Liver (tissue), 3 donors: ENCODE measurements at regions not wholly inside any gene's neighbourhood (a gene's known extent, or its start where the extent isn't known, plus 50 kb on each side); places are given as distances from the start of the nearest gene placed in this dataset.

Source experiments
- FOXA1 ChIP-seq: IDR thresholded peaks from 2 replicates; pipeline ENCODE4 v1.6.1; 2016; ENCODE audit warnings: antibody characterized with exemption
- RXRA ChIP-seq, 2 donors: IDR thresholded peaks; 2 replicates each; pipeline ENCODE4 v1.6.1; 2017 to 2018; ENCODE audit warnings: antibody characterized with exemption in 2 of 2, mild to moderate bottlenecking in 1 of 2
- TAF1 ChIP-seq: conservative IDR thresholded peaks from 2 replicates; pipeline ENCODE4 v1.6.1; 2016; ENCODE audit warnings: antibody characterized with exemption, mild to moderate bottlenecking
- TF ChIP-seq, protein P1 (sequence below): IDR thresholded peaks from 2 replicates; pipeline ENCODE4 v1.6.1; 2016; ENCODE audit warnings: antibody characterized with exemption
- TF ChIP-seq, protein P2 (sequence below): fragments of 150-350 bp; IDR thresholded peaks from 2 replicates; pipeline ENCODE4 v1.5.1; 2017; ENCODE audit warnings: improper control_type of control experiment, low read depth, low read length; ENCODE audit not compliant: missing input control
- TF ChIP-seq, protein P3 (sequence below): IDR thresholded peaks from 2 replicates; pipeline ENCODE4 v1.6.1; 2016; ENCODE audit warnings: antibody characterized with exemption, mild to moderate bottlenecking
- TF ChIP-seq, protein P4 (sequence below): IDR thresholded peaks from 2 replicates; pipeline ENCODE4 v1.6.1; 2016; ENCODE audit warnings: antibody characterized with exemption
- TF ChIP-seq, protein P5 (sequence below): IDR thresholded peaks from 2 replicates; pipeline ENCODE4 v1.6.1; 2016; ENCODE audit warnings: antibody characterized with exemption
- donor health status: healthy.
- donor health status: healthy.

DNA sequence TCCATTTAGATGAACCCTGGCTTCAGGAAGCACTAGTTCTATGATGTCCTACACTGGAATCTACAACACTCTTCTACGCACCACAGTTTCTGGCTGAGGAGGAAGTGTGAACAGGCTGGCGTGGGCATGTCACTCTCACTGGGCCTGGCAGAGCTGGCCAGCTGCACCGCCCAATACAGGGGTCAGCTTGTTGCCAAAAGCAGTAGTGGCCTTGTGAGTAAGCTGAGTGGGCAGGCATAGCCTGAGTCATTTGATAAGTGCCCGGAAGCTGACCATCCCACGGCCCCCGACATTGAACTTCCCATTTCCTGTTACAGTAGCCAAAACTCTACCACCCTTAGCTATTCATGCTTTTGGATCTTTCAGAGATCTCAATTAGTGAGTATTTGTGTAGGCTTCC is 240.9 kb upstream of the SERP2 start:
- TF ChIP-seq, protein P1, sequence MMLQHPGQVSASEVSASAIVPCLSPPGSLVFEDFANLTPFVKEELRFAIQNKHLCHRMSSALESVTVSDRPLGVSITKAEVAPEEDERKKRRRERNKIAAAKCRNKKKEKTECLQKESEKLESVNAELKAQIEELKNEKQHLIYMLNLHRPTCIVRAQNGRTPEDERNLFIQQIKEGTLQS, result no peak
- TF ChIP-seq, protein P2, sequence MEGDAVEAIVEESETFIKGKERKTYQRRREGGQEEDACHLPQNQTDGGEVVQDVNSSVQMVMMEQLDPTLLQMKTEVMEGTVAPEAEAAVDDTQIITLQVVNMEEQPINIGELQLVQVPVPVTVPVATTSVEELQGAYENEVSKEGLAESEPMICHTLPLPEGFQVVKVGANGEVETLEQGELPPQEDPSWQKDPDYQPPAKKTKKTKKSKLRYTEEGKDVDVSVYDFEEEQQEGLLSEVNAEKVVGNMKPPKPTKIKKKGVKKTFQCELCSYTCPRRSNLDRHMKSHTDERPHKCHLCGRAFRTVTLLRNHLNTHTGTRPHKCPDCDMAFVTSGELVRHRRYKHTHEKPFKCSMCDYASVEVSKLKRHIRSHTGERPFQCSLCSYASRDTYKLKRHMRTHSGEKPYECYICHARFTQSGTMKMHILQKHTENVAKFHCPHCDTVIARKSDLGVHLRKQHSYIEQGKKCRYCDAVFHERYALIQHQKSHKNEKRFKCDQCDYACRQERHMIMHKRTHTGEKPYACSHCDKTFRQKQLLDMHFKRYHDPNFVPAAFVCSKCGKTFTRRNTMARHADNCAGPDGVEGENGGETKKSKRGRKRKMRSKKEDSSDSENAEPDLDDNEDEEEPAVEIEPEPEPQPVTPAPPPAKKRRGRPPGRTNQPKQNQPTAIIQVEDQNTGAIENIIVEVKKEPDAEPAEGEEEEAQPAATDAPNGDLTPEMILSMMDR, result no peak
- TF ChIP-seq FOXA1 (no peak), TAF1 (no peak), RXRA (IDR thresholded peaks at IDR 0.05) (no peak)
- TF ChIP-seq, protein P3, sequence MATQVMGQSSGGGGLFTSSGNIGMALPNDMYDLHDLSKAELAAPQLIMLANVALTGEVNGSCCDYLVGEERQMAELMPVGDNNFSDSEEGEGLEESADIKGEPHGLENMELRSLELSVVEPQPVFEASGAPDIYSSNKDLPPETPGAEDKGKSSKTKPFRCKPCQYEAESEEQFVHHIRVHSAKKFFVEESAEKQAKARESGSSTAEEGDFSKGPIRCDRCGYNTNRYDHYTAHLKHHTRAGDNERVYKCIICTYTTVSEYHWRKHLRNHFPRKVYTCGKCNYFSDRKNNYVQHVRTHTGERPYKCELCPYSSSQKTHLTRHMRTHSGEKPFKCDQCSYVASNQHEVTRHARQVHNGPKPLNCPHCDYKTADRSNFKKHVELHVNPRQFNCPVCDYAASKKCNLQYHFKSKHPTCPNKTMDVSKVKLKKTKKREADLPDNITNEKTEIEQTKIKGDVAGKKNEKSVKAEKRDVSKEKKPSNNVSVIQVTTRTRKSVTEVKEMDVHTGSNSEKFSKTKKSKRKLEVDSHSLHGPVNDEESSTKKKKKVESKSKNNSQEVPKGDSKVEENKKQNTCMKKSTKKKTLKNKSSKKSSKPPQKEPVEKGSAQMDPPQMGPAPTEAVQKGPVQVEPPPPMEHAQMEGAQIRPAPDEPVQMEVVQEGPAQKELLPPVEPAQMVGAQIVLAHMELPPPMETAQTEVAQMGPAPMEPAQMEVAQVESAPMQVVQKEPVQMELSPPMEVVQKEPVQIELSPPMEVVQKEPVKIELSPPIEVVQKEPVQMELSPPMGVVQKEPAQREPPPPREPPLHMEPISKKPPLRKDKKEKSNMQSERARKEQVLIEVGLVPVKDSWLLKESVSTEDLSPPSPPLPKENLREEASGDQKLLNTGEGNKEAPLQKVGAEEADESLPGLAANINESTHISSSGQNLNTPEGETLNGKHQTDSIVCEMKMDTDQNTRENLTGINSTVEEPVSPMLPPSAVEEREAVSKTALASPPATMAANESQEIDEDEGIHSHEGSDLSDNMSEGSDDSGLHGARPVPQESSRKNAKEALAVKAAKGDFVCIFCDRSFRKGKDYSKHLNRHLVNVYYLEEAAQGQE, result no peak
- TF ChIP-seq, protein P4, sequence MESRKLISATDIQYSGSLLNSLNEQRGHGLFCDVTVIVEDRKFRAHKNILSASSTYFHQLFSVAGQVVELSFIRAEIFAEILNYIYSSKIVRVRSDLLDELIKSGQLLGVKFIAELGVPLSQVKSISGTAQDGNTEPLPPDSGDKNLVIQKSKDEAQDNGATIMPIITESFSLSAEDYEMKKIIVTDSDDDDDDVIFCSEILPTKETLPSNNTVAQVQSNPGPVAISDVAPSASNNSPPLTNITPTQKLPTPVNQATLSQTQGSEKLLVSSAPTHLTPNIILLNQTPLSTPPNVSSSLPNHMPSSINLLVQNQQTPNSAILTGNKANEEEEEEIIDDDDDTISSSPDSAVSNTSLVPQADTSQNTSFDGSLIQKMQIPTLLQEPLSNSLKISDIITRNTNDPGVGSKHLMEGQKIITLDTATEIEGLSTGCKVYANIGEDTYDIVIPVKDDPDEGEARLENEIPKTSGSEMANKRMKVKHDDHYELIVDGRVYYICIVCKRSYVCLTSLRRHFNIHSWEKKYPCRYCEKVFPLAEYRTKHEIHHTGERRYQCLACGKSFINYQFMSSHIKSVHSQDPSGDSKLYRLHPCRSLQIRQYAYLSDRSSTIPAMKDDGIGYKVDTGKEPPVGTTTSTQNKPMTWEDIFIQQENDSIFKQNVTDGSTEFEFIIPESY, result no peak
- TF ChIP-seq, protein P5, sequence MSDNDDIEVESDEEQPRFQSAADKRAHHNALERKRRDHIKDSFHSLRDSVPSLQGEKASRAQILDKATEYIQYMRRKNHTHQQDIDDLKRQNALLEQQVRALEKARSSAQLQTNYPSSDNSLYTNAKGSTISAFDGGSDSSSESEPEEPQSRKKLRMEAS, result no peak
